ENCODE measurements at regions not wholly inside any gene's neighbourhood (a gene's known extent, or its start where the extent isn't known, plus 50 kb on each side); places are given as distances from the start of the nearest gene placed in this dataset.

- no peaks in the 10 kb centered on the region for H3K9me3 ChIP-seq
- no peaks in the 10 kb centered on the region for H3K27me3 ChIP-seq (ENCODE audit: low read depth)
- no peaks in the 10 kb centered on the region for H3K36me3 ChIP-seq
- H3K4me3 ChIP-seq = no peak overlapping the region
- H3K27ac ChIP-seq = no peak overlapping the region
- ATAC-seq (no peak), DNase-seq (no peak)
- no peak for TF ChIP-seq CTCF (IDR thresholded peaks at IDR 0.05)
- H3K4me1 ChIP-seq = no peaks in the 10 kb centered on the region
- intact Hi-C loops (cut with DNase I) = no loop called here
These were observed 85.6 kb upstream of the FRMD4A start for GRCh38 chr10:14416308-14416700.

DNA sequence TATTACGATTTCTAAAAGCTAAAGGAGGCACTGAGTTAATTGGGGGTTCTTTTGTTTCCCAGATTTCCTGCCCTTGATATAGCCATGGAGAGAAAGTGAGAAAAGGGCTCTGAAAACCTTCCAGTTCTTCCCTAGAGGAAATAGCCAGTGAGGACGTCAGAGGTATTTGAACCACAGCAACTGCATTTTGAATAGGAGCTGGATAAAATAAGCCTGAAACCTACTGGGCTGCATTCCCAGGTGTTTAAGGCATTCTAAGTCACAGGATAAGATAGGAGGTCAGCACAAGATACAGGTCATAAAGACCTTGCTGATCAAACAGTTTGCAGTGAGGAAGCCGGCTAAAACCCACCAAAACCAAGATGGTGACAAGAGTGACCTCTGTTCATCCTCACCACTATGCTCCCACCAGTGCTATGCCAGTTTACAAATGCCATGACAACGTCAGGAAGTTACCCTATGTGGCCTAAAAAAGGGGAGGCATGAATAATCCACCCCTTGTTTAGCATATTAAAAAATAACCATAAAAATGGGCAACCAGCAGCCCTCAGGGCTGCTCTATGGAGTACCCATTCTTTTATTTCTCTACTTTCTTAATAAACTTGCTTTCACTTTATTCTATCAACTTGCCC lies 85.1 kb upstream of the FRMD4A start:
- no peak for TF ChIP-seq CTCF (IDR thresholded peaks at IDR 0.05)
- intact Hi-C loops (cut with DNase I) = no loop called here
- Histone ChIP-seq H3K36me3 (no peaks in the 10 kb centered on the region), H3K9me3 (no peaks in the 10 kb centered on the region), H3K27me3 (ENCODE audit: low read depth) (no peaks in the 10 kb centered on the region), H3K4me1 (no peaks in the 10 kb centered on the region), H3K4me3 (no peak overlapping the region), H3K27ac (no peak overlapping the region)
- ATAC-seq = no peak
- DNase-seq = no peak

GRCh38 chr10:14414901-14415300 lies 84.2 kb upstream of the FRMD4A start:
- no peaks in the 10 kb centered on the region for H3K27me3 ChIP-seq (ENCODE audit: low read depth)
- ATAC-seq (no peak), DNase-seq (no peak)
- no peak overlapping the region for H3K4me3 ChIP-seq
- intact Hi-C loops (cut with DNase I) = no loop called here
- no peaks in the 10 kb centered on the region for H3K4me1 ChIP-seq
- H3K9me3 ChIP-seq = no peaks in the 10 kb centered on the region
- no peak overlapping the region for H3K27ac ChIP-seq
- no peak for TF ChIP-seq CTCF (IDR thresholded peaks at IDR 0.05)
- no peaks in the 10 kb centered on the region for H3K36me3 ChIP-seq

GRCh38 chr10:14413523-14413922 lies 82.8 kb upstream of the FRMD4A start:
- no peak for TF ChIP-seq CTCF (IDR thresholded peaks at IDR 0.05)
- no peaks in the 10 kb centered on the region for H3K27me3 ChIP-seq (ENCODE audit: low read depth)
- H3K4me3 ChIP-seq = no peak overlapping the region
- no peak overlapping the region for H3K27ac ChIP-seq
- H3K4me1 ChIP-seq = no peaks in the 10 kb centered on the region
- ATAC-seq = no peak
- no peaks in the 10 kb centered on the region for H3K9me3 ChIP-seq
- intact Hi-C loops (cut with DNase I) = no loop called here
- H3K36me3 ChIP-seq = no peaks in the 10 kb centered on the region
- DNase-seq = no peak

DNA sequence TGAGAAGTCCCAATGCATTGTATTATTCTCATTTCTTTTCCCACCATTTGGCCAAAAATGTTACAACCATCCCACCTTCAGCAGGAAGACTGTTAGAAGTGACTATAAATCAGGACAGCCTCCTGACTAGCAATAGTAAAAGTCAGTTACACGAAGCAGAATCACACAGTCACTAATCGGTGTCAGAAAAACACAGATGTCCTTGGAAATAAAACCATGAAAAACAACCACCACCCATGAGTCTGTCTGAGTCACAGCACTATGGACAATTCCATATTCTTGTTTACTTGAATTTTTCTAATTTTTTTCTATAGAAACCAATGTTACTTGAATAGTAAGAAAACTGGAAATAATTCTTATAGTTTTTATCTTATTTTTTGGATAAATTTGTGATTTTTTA lies 81.9 kb upstream of the FRMD4A start:
- ATAC-seq = no peak

More for the DNA sequence above, 81.9 kb upstream of the FRMD4A start:
- Histone ChIP-seq H3K27ac (no peak overlapping the region), H3K4me3 (no peak overlapping the region), H3K4me1 (no peaks in the 10 kb centered on the region), H3K36me3 (no peaks in the 10 kb centered on the region), H3K27me3 (ENCODE audit: low read depth) (no peaks in the 10 kb centered on the region), H3K9me3 (no peaks in the 10 kb centered on the region)
- intact Hi-C loops (cut with DNase I) = no loop called here
- no peak for TF ChIP-seq CTCF (IDR thresholded peaks at IDR 0.05)
- DNase-seq = no peak

All from lower lobe of right lung (tissue), 2 donors.